OCI-LY1 (cell line): ENCODE measurements at regions not wholly inside any gene's neighbourhood (a gene's known extent, or its start where the extent isn't known, plus 50 kb on each side); places are given as distances from the start of the nearest gene placed in this dataset.

ENCODE experiments used
- H2AFZ ChIP-seq: fragments of 200-600 bp; sonication (generic), shearing (Covaris generic); 2 replicates; pipeline ENCODE4 v1.6.0; 2014; ENCODE audit warnings: antibody characterized with exemption, mild to moderate bottlenecking, low read length
- H3F3A ChIP-seq: fragments of 200-600 bp; sonication (generic), shearing (Covaris generic); 2 replicates; pipeline ENCODE4 v1.6.0; 2014; ENCODE audit warnings: mild to moderate bottlenecking, antibody characterized with exemption, low read length, moderate library complexity; ENCODE audit not compliant: insufficient read depth
- H3K27ac ChIP-seq: fragments of 200-600 bp; sonication (generic); 2 replicates; pipeline ENCODE4 v1.5.1; 2014; ENCODE audit warnings: low read length, mixed run types, mild to moderate bottlenecking, low read depth; ENCODE audit not compliant: poor library complexity, severe bottlenecking
- H3K27me3 ChIP-seq: fragments of 200-600 bp; sonication (generic); 2 replicates; pipeline ENCODE4 v1.6.0; 2014; ENCODE audit warnings: antibody characterized with exemption, mild to moderate bottlenecking, low read length, moderate library complexity; ENCODE audit not compliant: insufficient read depth
- H3K36me3 ChIP-seq: fragments of 200-600 bp; sonication (generic); 2 replicates; pipeline ENCODE4 v1.6.1; 2014; ENCODE audit warnings: mild to moderate bottlenecking, antibody characterized with exemption, low read length, moderate library complexity, mixed read lengths; ENCODE audit not compliant: insufficient read depth
- H3K4me1 ChIP-seq: fragments of 200-600 bp; sonication (generic); 2 replicates; pipeline ENCODE4 v1.5.1; 2014; ENCODE audit warnings: mild to moderate bottlenecking, low read length, moderate library complexity; ENCODE audit not compliant: insufficient read depth, severe bottlenecking
- H3K4me2 ChIP-seq: fragments of 200-600 bp; sonication (generic), shearing (Covaris generic); 2 replicates; pipeline ENCODE4 v1.6.1; 2014; ENCODE audit warnings: low read length
- H3K4me3 ChIP-seq: fragments of 200-600 bp; sonication (generic); 2 replicates; pipeline ENCODE4 v1.5.1; 2014; ENCODE audit warnings: low read length, low read depth, mild to moderate bottlenecking, mixed read lengths; ENCODE audit not compliant: poor library complexity, severe bottlenecking
- H3K79me2 ChIP-seq: fragments of 200-600 bp; shearing (Covaris generic); 2 replicates; pipeline ENCODE4 v1.6.1; 2016; ENCODE audit warnings: mixed run types, low read length, mixed read lengths; ENCODE audit not compliant: insufficient read depth
- H3K9ac ChIP-seq: fragments of 200-600 bp; sonication (generic), shearing (Covaris generic); 2 replicates; pipeline ENCODE4 v1.6.1; 2014; ENCODE audit warnings: mild to moderate bottlenecking, low read length, mixed read lengths
- H3K9me2 ChIP-seq: fragments of 200-600 bp; sonication (generic), shearing (Covaris generic); 2 replicates; pipeline ENCODE4 v1.6.1; 2014; ENCODE audit warnings: low read depth, mild to moderate bottlenecking, low read length, mixed read lengths
- H3K9me3 ChIP-seq: fragments of 200-600 bp; shearing (Covaris generic); 2 replicates; pipeline ENCODE4 v1.6.1; 2014; ENCODE audit warnings: low read length, mixed read lengths
- H4K20me1 ChIP-seq: fragments of 200-600 bp; sonication (generic), shearing (Covaris generic); 2 replicates; pipeline ENCODE4 v1.6.0; 2016; ENCODE audit warnings: mild to moderate bottlenecking, low read length; ENCODE audit not compliant: insufficient read depth
- CTCF ChIP-seq: fragments of 200-600 bp; sonication (generic), shearing (Covaris generic); IDR thresholded peaks from 2 replicates; pipeline ENCODE4 v1.5.1; 2017; ENCODE audit warnings: mild to moderate bottlenecking, antibody characterized with exemption, low read length, moderate library complexity, mixed read lengths
- EZH2 ChIP-seq: fragments of 200-600 bp; sonication (generic), shearing (Covaris generic); IDR thresholded peaks from 2 replicates; pipeline ENCODE4 v1.8.0; 2017; ENCODE audit warnings: borderline replicate concordance, mixed run types, mild to moderate bottlenecking, antibody characterized with exemption, low read length, moderate library complexity, mixed read lengths

- Histone ChIP-seq H3K9me2 (no peaks in the 10 kb centered on the region), H3K4me2 (no peak overlapping the region), H3K9me3 (no peaks in the 10 kb centered on the region), H4K20me1 (no peaks in the 10 kb centered on the region), H3K27me3 (no peaks in the 10 kb centered on the region), H3K4me3 (no peak overlapping the region), H2AFZ (no peak overlapping the region), H3K9ac (no peak overlapping the region), H3K36me3 (no peaks in the 10 kb centered on the region), H3K27ac (no peak overlapping the region), H3K4me1 (no peaks in the 10 kb centered on the region), H3F3A (no peaks in the 10 kb centered on the region), H3K79me2 (no peaks in the 10 kb centered on the region)
- TF ChIP-seq EZH2 (no peak), CTCF (no peak)
Measured at GRCh38 chr5:82786748-82787147, 290.4 kb downstream of the TMEM167A start.

- no peaks in the 10 kb centered on the region for H3F3A ChIP-seq
- TF ChIP-seq EZH2 (no peak), CTCF (no peak)
- H4K20me1 ChIP-seq, result no peaks in the 10 kb centered on the region
- no peak overlapping the region for H3K4me3 ChIP-seq
- H3K79me2 ChIP-seq, result no peaks in the 10 kb centered on the region
- H2AFZ ChIP-seq, result no peak overlapping the region
- H3K4me2 ChIP-seq, result no peak overlapping the region
- no peak overlapping the region for H3K27ac ChIP-seq
- H3K4me1 ChIP-seq, result no peaks in the 10 kb centered on the region
- no peaks in the 10 kb centered on the region for H3K9me3 ChIP-seq
- H3K27me3 ChIP-seq, result no peaks in the 10 kb centered on the region
- H3K36me3 ChIP-seq, result no peaks in the 10 kb centered on the region
- H3K9me2 ChIP-seq, result no peaks in the 10 kb centered on the region
- H3K9ac ChIP-seq, result no peak overlapping the region
Measured at GRCh38 chr5:82785882-82786509, 291.2 kb downstream of the TMEM167A start.

GRCh38 chr5:82785456-82785855 lies 291.7 kb downstream of the TMEM167A start:
- TF ChIP-seq EZH2 (no peak), CTCF (no peak)
- Histone ChIP-seq H3K27ac (no peak overlapping the region), H3K4me1 (no peaks in the 10 kb centered on the region), H3K79me2 (no peaks in the 10 kb centered on the region), H3K9ac (no peak overlapping the region), H2AFZ (no peak overlapping the region), H3F3A (no peaks in the 10 kb centered on the region), H3K9me3 (no peaks in the 10 kb centered on the region), H3K9me2 (no peaks in the 10 kb centered on the region), H3K36me3 (no peaks in the 10 kb centered on the region), H3K27me3 (no peaks in the 10 kb centered on the region), H4K20me1 (no peaks in the 10 kb centered on the region), H3K4me3 (no peak overlapping the region), H3K4me2 (no peak overlapping the region)
